ENCODE measurements at regions not wholly inside any gene's neighbourhood (a gene's known extent, or its start where the extent isn't known, plus 50 kb on each side); places are given as distances from the start of the nearest gene placed in this dataset.

GRCh38 chr12:93981411-93981810, 167.0 kb upstream of the PLXNC1 start:
- Histone ChIP-seq H3K4me1 (no peaks in the 10 kb centered on the region), H3K4me3 (ENCODE audit: low read depth, low read length) (no peak overlapping the region), H3K9me3 (no peaks in the 10 kb centered on the region), H3K36me3 (no peaks in the 10 kb centered on the region), H3K27me3 (no peaks in the 10 kb centered on the region)
- DNase-seq, result no peak
- TF ChIP-seq CTCF (IDR thresholded peaks at IDR 0.05; ENCODE audit: low read depth, low read length), result no peak

- Histone ChIP-seq H3K27me3 (no peaks in the 10 kb centered on the region), H3K4me1 (no peaks in the 10 kb centered on the region), H3K9me3 (no peaks in the 10 kb centered on the region), H3K4me3 (ENCODE audit: low read depth, low read length) (no peak overlapping the region), H3K36me3 (no peaks in the 10 kb centered on the region)
- no peak for TF ChIP-seq CTCF (IDR thresholded peaks at IDR 0.05; ENCODE audit: low read depth, low read length)
- DNase-seq, result no peak
These were observed 165.5 kb upstream of the PLXNC1 start for GRCh38 chr12:93982771-93983315.

- H3K4me1 ChIP-seq, result no peaks in the 10 kb centered on the region
- no peak for DNase-seq
- H3K4me3 ChIP-seq (ENCODE audit: low read depth, low read length), result no peak overlapping the region
- no peaks in the 10 kb centered on the region for H3K9me3 ChIP-seq
- no peaks in the 10 kb centered on the region for H3K27me3 ChIP-seq
- no peaks in the 10 kb centered on the region for H3K36me3 ChIP-seq
- TF ChIP-seq CTCF (IDR thresholded peaks at IDR 0.05; ENCODE audit: low read depth, low read length), result no peak
These were observed 164.4 kb upstream of the PLXNC1 start for GRCh38 chr12:93984005-93984404.

GRCh38 chr12:93989949-93990348, 158.4 kb upstream of the PLXNC1 start:
- DNase-seq, result no peak
- no peaks in the 10 kb centered on the region for H3K4me1 ChIP-seq
- H3K27me3 ChIP-seq, result no peaks in the 10 kb centered on the region
- no peak overlapping the region for H3K4me3 ChIP-seq (ENCODE audit: low read depth, low read length)
- no peaks in the 10 kb centered on the region for H3K9me3 ChIP-seq
- no peaks in the 10 kb centered on the region for H3K36me3 ChIP-seq
- no peak for TF ChIP-seq CTCF (IDR thresholded peaks at IDR 0.05; ENCODE audit: low read depth, low read length)

GRCh38 chr12:93990832-93991803, 157.3 kb upstream of the PLXNC1 start:
- DNase-seq, result peak; percentile 36
- no peaks in the 10 kb centered on the region for H3K9me3 ChIP-seq
- H3K36me3 ChIP-seq, result no peaks in the 10 kb centered on the region
- TF ChIP-seq CTCF (IDR thresholded peaks at IDR 0.05; ENCODE audit: low read depth, low read length), result peak; percentile 57
- no peaks in the 10 kb centered on the region for H3K27me3 ChIP-seq
- no peaks in the 10 kb centered on the region for H3K4me1 ChIP-seq
- H3K4me3 ChIP-seq (ENCODE audit: low read depth, low read length), result no peak overlapping the region
